Midbrain (tissue), 1 donor: ENCODE measurements at regions not wholly inside any gene's neighbourhood (a gene's known extent, or its start where the extent isn't known, plus 50 kb on each side); places are given as distances from the start of the nearest gene placed in this dataset.

Experiments
- DNase-seq: peaks from one replicate; lab custom pipeline; 2025; lab: John Stamatoyannopoulos, UW

DNA sequence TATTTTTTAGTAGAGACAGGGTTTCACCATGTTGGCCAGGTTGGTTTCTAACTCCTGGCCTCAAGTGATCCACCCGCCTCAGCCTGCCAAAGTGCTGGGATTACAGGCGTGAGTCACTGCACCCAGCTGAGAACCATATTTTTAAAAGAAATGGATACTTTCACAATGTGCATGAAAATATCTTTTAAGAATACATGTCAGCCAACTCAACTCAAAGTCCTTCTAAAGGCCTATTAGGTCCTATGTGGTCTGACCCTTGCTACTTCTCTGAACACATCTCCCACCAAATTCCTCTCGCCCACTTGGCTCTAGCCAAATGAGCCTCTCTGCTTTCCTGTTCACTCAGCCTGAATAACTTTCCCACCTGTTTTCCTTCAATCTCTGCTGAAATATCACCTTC is 119.6 kb downstream of the MTX2 start:
- no peak for DNase-seq

DNA sequence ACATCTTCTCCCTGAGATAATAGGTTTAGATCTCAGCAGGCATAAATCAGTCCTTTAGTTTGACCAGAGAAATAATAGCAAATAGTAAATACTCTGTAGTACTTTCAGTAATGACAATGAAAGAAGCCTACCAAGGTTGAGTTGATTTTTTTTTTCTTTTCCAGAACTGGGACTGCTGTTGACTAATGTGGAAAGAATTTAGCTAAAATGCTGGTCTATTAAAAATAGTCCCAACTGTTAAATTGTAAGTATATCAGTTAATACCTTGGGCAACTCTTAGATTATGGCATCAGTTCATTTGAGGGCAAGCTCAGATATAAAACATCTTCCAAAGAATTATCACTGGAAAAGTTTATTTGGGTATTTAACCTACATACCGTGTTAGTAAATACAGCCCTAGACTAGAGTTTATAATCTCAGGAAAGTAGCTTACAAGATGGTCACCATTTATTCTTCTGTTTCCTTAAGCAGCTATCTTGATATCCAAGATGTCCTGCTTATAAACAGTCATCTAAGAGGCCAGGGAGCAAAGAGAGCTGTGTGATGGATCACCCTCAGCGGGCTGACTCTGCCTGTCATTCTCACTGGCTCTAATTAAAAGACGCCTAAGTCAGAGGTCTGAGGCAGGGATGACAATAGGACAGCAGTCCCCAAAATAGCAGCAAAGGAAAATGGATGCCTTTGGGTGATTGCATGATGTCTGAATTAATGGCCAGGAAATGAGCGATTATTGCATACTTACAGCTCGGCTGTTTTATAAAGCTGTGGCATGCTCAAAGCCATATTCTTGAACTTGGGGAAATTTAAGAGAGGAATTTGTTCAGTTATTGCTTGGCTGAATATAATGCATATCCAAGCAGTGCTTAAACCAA is 121.3 kb downstream of the MTX2 start:
- DNase-seq, result no peak

- no peak for DNase-seq
Measured at GRCh38 chr2:176391148-176391419, 121.8 kb downstream of the MTX2 start.

DNA sequence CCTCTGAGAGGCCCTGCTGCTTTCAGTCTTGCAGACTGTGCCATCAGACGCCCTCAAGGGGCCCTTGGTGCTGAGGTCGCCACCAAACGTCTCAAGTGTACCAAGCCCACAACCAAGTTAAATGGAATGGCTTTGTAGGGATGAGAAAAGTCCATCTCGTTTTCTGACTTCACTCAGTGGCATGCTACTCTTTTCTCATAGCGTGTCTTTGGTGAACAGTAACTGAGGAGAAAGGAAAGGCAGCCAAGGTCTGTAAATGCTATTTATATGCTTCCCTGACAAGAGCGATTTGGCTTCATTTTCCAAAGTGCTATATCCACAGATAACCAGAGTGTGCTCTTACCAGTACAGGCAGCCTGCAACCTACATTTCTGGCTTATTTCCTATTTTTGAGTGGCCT is 123.0 kb downstream of the MTX2 start:
- DNase-seq, result no peak

GRCh38 chr2:176392744-176393414 is 123.6 kb downstream of the MTX2 start:
- no peak for DNase-seq

- DNase-seq, result no peak
Measured at GRCh38 chr2:176395273-176395854, 126.1 kb downstream of the MTX2 start.

GRCh38 chr2:176398243-176399073 is 129.2 kb downstream of the MTX2 start:
- DNase-seq, result no peak

DNA sequence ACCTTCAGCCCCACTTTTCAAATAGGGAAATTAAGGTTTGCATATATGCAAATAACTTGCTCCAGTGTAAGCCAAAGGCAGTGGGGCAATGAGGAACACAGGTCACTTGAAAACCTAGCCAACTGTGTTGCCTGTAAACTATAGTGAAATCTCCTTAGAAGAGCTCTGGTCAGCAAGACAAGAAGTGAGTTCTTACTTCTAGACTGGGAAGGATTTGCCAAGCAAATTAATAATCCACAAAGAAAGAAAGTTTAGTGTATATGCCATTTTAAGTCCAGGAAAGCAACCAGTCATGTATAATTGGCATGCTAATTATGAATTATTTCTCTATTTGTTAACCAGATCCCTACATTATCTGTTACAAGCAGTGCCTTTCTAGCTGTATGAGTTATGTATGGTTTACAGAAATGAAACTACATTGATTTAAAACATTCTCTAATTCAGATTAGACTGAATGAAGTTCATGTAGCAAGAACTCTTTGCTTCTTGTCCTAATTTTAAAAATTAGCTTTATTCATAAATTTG is 129.9 kb downstream of the MTX2 start:
- no peak for DNase-seq

GRCh38 chr2:176405477-176405876 is 136.2 kb downstream of the MTX2 start:
- no peak for DNase-seq

DNA sequence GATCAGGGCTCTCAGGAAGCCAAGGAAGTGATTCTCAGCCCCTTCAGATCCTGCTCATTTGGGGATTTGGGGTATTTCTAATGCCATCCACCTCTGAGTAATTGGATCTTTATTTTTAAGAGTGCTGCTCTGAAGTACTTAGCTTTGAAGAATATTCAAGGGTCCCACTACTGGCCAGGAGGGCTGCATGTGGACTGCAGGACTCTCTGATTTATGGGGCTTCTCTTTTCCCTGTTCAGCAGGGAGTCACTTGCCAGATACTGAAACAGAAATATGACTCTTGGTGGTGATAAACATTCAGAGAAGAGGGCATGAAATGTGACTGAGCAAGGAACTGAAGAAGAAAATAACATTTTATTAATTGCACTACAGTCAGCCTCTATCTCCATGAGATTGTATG is 138.5 kb downstream of the MTX2 start:
- no peak for DNase-seq

GRCh38 chr2:176409671-176410070 is 140.4 kb downstream of the MTX2 start:
- no peak for DNase-seq

DNA sequence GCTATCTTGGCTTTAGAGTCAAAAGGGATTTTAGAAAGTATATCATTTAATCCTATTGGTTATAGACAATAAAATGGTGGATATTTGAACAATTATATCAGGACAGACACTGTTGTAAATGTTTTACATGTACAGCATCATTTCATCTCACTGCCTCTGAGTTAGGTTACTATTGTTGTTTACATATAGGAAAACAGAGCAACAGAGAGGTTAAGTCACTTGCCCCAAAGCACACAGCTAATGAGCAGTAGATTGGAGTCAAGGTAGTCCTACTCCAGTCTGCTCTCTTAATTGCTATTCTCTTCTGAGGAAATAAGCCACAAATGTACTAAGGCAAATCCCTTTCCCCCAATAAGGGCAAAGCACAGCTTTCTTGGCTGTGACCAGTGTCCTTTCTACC is 142.9 kb downstream of the MTX2 start:
- no peak for DNase-seq

DNA sequence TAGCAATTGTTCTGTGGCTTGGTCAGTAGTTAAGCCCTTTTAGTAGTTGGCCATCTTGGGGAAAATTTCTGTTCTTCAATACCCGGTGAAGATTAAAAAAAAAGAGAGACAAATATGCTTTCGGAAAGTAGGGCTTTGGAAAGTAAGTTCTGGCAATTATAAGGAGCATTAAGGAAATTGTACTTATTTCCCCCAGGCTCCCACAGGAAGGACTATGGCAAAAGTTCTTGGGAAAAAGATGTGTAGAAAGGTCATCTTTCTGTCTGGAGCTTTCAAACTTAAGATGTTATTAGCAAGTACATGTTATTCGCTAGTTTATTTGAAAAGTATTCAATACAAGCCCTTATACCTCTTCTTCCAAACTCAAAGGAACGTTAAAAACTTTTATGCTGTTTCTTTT is 144.5 kb downstream of the MTX2 start:
- DNase-seq, result no peak

DNA sequence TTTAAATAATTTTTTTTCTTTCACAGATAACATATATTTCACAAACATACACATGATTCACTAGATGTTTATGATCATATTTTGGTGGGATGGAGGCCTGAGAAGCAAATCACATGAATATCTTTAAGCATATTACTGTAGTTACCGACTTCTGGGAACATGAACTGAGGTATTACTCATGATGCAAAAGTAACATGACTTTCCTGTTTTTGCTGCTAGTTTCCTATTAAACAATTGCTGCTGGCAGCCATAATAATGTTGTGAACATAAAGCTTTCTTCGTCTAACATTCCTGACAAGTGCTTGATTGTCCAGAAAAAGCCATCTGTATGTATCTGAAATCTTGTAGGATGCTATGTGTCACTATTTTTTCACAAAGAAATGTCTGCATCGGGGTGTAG is 145.4 kb downstream of the MTX2 start:
- DNase-seq, result no peak

DNA sequence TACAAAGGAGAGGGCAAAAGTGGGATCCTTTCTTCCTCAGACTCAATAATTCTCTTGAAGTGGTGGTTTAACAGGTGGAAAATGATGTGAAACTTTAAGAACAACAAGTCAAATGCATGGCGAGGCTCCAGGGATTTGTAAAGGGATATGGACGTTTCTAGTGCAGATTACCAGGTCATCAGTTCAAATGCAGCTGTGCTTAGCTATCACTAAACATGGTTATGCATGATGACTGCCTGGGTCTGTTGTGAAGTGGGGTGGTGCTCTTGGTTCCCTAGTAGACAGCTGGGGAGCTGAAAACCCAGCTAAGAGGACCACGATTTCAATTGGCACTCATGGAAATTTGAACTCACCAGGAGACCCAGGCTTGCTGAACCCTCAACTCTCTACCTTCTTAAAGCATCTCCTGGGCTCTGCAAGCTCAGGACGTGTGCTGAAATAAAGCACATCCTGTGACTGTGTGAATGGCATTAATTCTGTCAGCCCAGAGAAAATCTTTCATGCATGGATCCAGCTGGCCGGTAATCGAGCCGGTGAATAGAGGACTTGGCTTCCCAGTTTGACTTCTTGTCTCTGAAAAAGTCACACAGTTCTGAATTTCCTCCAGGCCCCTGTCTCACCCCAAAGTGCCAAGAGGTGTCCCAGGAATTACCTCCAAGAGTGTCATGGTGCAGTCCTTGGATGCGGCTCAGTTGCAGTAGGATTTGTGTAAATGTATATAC is 146.1 kb downstream of the MTX2 start:
- no peak for DNase-seq

- no peak for DNase-seq
Measured at GRCh38 chr2:176415937-176416499, 146.8 kb downstream of the MTX2 start.

- no peak for DNase-seq
Measured at GRCh38 chr2:176418768-176419167, 149.5 kb downstream of the MTX2 start.

GRCh38 chr2:176419591-176420071 is 150.4 kb downstream of the MTX2 start:
- DNase-seq, result no peak

DNA sequence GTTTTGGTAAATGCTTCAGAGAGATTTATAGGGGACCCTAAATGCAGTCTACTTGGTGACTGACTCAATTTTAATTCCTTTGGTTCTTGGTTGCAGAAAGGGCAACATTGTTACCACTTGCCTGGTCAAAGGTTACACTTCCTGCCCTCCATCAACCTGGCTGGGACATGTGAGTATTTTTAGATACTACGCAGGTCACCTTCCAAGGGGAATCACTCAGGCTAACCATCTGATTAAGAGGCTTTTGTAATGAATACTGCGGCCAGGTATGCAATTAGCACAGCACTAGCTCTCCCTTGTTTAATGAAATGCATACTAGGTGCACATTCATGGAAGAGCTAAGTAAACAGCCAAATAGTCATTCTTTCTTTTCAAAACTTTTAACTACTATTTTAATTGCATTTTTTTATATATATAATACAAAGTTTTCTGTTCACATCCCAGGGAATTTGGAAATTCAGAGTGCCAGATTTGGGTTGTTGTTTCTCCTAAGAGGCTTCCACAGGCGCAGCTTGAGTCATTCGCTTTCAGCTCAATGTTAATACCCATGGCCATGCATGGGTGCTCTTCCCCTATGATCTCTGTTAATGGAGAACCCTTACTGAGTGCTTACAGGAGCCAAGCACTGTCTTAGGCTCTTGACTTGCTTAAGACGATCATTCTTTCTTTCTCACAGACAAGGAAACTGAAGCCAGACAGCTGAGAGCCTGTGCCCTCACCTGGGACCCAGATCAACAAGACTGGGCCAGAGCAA is 152.2 kb downstream of the MTX2 start:
- DNase-seq, result no peak

GRCh38 chr2:176423819-176424218 is 154.6 kb downstream of the MTX2 start:
- no peak for DNase-seq
